GM12878 (cell line): ENCODE measurements at regions not wholly inside any gene's neighbourhood (a gene's known extent, or its start where the extent isn't known, plus 50 kb on each side); places are given as distances from the start of the nearest gene placed in this dataset.

Experiments used
- ATAC-seq: fragments of 200-7000 bp; cut with Tn5 transposase; 3 replicates; pipeline ENCODE4 v1.9.1; 2020; ENCODE audit warnings: mild to moderate bottlenecking, moderate library complexity
- BruUV-seq: library from RNA; stranded (reverse); fragments of 400-500 nt; replicated peaks from 2 replicates; lab custom pipeline; 2021; lab: Mats Ljungman, UMichigan
- CTCF ChIA-PET: fragments of 300-600 bp; sonication (Branson Sonifier 250); formaldehyde crosslinking; extraction: SDS; loops from one replicate; lab custom pipeline; 2021; ENCODE audit warnings: inconsistent platforms; lab: Yijun Ruan, JAX
- POLR2A ChIA-PET: fragments of 350-600 bp; formaldehyde crosslinking; extraction: SDS; loops from one replicate; lab custom pipeline; 2021; ENCODE audit warnings: inconsistent platforms; lab: Charles Lee
- RAD21 ChIA-PET: fragments of 300-600 bp; sonication (Branson Sonifier 250); formaldehyde crosslinking; loops from one replicate; lab custom pipeline; 2023; ENCODE audit warnings: antibody characterized with exemption; ENCODE audit not compliant: unreplicated experiment; lab: Charles Lee
- SMC1A ChIA-PET: fragments of 300-600 bp; sonication (Branson Sonifier 250); formaldehyde crosslinking; loops from one replicate; lab custom pipeline; 2023; ENCODE audit not compliant: unreplicated experiment, uncharacterized antibody; lab: Charles Lee
- DNase-seq: peaks from one replicate; pipeline ENCODE4 v3.0.0-alpha.2; 2011; ENCODE audit warnings: low read depth, low spot score
- FAIRE-seq: peaks from 3 replicates; lab custom pipeline; 2011; peaks lifted over from hg19 to GRCh38; lab: Jason Lieb, UNC
- H2AFZ ChIP-seq: 2 replicates; pipeline ENCODE4 v1.6.0; 2011; ENCODE audit warnings: low read depth, low read length, control low read depth; ENCODE audit not compliant: control insufficient read depth
- H3K27ac ChIP-seq: 2 replicates; pipeline ENCODE4 v1.5.1; 2011; ENCODE audit warnings: control low read depth; ENCODE audit not compliant: control insufficient read depth, insufficient read depth
- H3K27me3 ChIP-seq, 2 experiments: replicated peaks in 1 of 2; 2 replicates each; pipeline versions ENCODE4 v1.6.0 to v1.6.1; 2011; ENCODE audit warnings: low read length in 1 of 2; ENCODE audit not compliant: control insufficient read depth in 2 of 2, insufficient read depth in 2 of 2
- H3K36me3 ChIP-seq, 2 experiments: 2 replicates each; pipeline ENCODE4 v1.5.1; 2011; ENCODE audit warnings: low read length in 1 of 2; ENCODE audit not compliant: control insufficient read depth in 2 of 2, insufficient read depth in 2 of 2
- H3K4me1 ChIP-seq: 2 replicates; pipeline ENCODE4 v1.6.1; 2011; ENCODE audit warnings: mild to moderate bottlenecking, low read length, moderate library complexity, mixed read lengths; ENCODE audit not compliant: control insufficient read depth, insufficient read depth
- H3K4me2 ChIP-seq: 2 replicates; pipeline ENCODE4 v1.6.0; 2011; ENCODE audit warnings: control low read depth; ENCODE audit not compliant: control insufficient read depth, insufficient read depth
- H3K4me3 ChIP-seq: fragments of 200-600 bp; sonication (generic); 2 replicates; pipeline ENCODE4 v1.5.1; 2016
- H3K79me2 ChIP-seq: 2 replicates; pipeline ENCODE4 v1.6.0; 2011; ENCODE audit warnings: low read length; ENCODE audit not compliant: control insufficient read depth, insufficient read depth
- H3K9ac ChIP-seq: 2 replicates; pipeline ENCODE4 v1.8.0; 2011; ENCODE audit warnings: low read length, control low read depth, mixed read lengths; ENCODE audit not compliant: control insufficient read depth, insufficient read depth
- H3K9me3 ChIP-seq: replicated peaks from 3 replicates; pipeline ENCODE4 v1.5.1; 2011; ENCODE audit warnings: mild to moderate bottlenecking, low read length; ENCODE audit not compliant: control insufficient read depth, insufficient read depth
- H4K20me1 ChIP-seq: 2 replicates; pipeline ENCODE4 v1.6.0; 2011; ENCODE audit not compliant: control insufficient read depth, insufficient read depth
- BCL11A ChIP-seq: IDR thresholded peaks from 2 replicates; pipeline ENCODE4 v1.6.1; 2011; ENCODE audit warnings: low read depth, low read length
- KLF5 ChIP-seq: fragments of 450-650 bp; IDR thresholded peaks from 2 replicates; pipeline ENCODE4 v1.6.1; 2014; ENCODE audit warnings: mild to moderate bottlenecking; ENCODE audit not compliant: partially characterized antibody
- NFYA ChIP-seq: IDR thresholded peaks from 2 replicates; pipeline ENCODE4 v1.6.1; 2011; ENCODE audit warnings: low read depth, mild to moderate bottlenecking, low read length, improper control_type of control experiment, borderline replicate concordance
- PAX8 ChIP-seq: fragments of 450-650 bp; IDR thresholded peaks from 2 replicates; pipeline ENCODE4 v1.6.1; 2017; ENCODE audit warnings: mild to moderate bottlenecking, moderate library complexity
- POLR2A ChIP-seq: IDR thresholded peaks from 2 replicates; pipeline ENCODE4 v1.6.1; 2011; ENCODE audit warnings: low read depth, mild to moderate bottlenecking, low read length
- SPI1 ChIP-seq: IDR thresholded peaks from 2 replicates; pipeline ENCODE4 v1.6.1; 2011; ENCODE audit warnings: low read depth, mild to moderate bottlenecking, low read length, moderate library complexity, borderline replicate concordance; ENCODE audit not compliant: insufficient read depth
- in situ Hi-C: fragments of 300-500 bp; cut with MboI; formaldehyde crosslinking; loops from 9 replicates; pipeline ENCODE4 v1.14.3; 2018; ENCODE audit warnings: mixed read lengths
- intact Hi-C: fragments of 100-400 bp; cut with micrococcal nuclease; formaldehyde crosslinking; loops from one replicate; pipeline ENCODE4 v1.14.2; 2022; ENCODE audit not compliant: unreplicated experiment
- TF ChIP-seq, protein P1 (sequence below): fragments of 450-650 bp; formaldehyde crosslinking; IDR thresholded peaks from 2 replicates; pipeline ENCODE4 v1.4.0; 2020; ENCODE audit warnings: mild to moderate bottlenecking, moderate library complexity

- RAD21 ChIA-PET, result no interaction called here
- BruUV-seq, result no TSS peak
Observed at GRCh38 chr11:115656041-115656440, 151.8 kb upstream of the CADM1 start.

More at GRCh38 chr11:115656041-115656440, 151.8 kb upstream of the CADM1 start:
- intact Hi-C loops (no loop called here), in situ Hi-C loops (no loop called here)
- CTCF ChIA-PET, result no interaction called here
- no peak for DNase-seq
- POLR2A ChIA-PET, result no interaction called here
- H3K9ac ChIP-seq, result no peak overlapping the region
- no peak for FAIRE-seq
- peaks cover 4 to 8% of the 10 kb centered on the region in 2 experiments for H3K27me3 ChIP-seq
- no peak overlapping the region for H3K4me2 ChIP-seq
- TF ChIP-seq KLF5, result no peak
- TF ChIP-seq PAX8, result no peak
- TF ChIP-seq NFYA, result no peak
- TF ChIP-seq BCL11A, result no peak
- TF ChIP-seq, protein P1, sequence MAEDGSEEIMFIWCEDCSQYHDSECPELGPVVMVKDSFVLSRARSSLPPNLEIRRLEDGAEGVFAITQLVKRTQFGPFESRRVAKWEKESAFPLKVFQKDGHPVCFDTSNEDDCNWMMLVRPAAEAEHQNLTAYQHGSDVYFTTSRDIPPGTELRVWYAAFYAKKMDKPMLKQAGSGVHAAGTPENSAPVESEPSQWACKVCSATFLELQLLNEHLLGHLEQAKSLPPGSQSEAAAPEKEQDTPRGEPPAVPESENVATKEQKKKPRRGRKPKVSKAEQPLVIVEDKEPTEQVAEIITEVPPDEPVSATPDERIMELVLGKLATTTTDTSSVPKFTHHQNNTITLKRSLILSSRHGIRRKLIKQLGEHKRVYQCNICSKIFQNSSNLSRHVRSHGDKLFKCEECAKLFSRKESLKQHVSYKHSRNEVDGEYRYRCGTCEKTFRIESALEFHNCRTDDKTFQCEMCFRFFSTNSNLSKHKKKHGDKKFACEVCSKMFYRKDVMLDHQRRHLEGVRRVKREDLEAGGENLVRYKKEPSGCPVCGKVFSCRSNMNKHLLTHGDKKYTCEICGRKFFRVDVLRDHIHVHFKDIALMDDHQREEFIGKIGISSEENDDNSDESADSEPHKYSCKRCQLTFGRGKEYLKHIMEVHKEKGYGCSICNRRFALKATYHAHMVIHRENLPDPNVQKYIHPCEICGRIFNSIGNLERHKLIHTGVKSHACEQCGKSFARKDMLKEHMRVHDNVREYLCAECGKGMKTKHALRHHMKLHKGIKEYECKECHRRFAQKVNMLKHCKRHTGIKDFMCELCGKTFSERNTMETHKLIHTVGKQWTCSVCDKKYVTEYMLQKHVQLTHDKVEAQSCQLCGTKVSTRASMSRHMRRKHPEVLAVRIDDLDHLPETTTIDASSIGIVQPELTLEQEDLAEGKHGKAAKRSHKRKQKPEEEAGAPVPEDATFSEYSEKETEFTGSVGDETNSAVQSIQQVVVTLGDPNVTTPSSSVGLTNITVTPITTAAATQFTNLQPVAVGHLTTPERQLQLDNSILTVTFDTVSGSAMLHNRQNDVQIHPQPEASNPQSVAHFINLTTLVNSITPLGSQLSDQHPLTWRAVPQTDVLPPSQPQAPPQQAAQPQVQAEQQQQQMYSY (CRISPR knock-in tag), result no peak
- TF ChIP-seq POLR2A, result no peak
- TF ChIP-seq SPI1, result no peak
- SMC1A ChIA-PET, result interaction anchor here (1.0 kb wide), 1 partner anchor 53 kb away, joined by 3 read pairs; no protein-coding TSS in a partner anchor
- no peak for ATAC-seq
- H3K36me3 ChIP-seq, result no peaks in the 10 kb centered on the region
- no peaks in the 10 kb centered on the region for H3K79me2 ChIP-seq
- H3K27ac ChIP-seq, result no peak overlapping the region
- no peak overlapping the region for H3K4me3 ChIP-seq
- no peaks in the 10 kb centered on the region for H4K20me1 ChIP-seq
- H3K4me1 ChIP-seq, result no peaks in the 10 kb centered on the region
- no peak overlapping the region for H2AFZ ChIP-seq
- no peaks in the 10 kb centered on the region for H3K9me3 ChIP-seq
